A549 (cell line): ENCODE measurements at regions not wholly inside any gene's neighbourhood (a gene's known extent, or its start where the extent isn't known, plus 50 kb on each side); places are given as distances from the start of the nearest gene placed in this dataset.

ENCODE experiments used
- CTCF ChIP-seq: fragments of >200 bp; sonication (Bioruptor Twin); formaldehyde crosslinking; IDR thresholded peaks from 3 replicates; pipeline ENCODE4 v1.5.1; 2016
- FOSL2 ChIP-seq, 2 experiments: fragments of 450-650 bp in 1 of 2; fragments of >200 bp in 1 of 2; sonication (Bioruptor Twin) in 1 of 2; formaldehyde crosslinking; IDR thresholded peaks; 2 replicates each; pipeline versions ENCODE4 v1.5.0 to v1.6.1; 2016 to 2020; ENCODE audit warnings: mild to moderate bottlenecking in 1 of 2, moderate library complexity in 1 of 2
- KDM5A ChIP-seq: fragments of 200-600 bp; sonication (generic); IDR thresholded peaks from 2 replicates; pipeline ENCODE4 v1.6.1; 2016; ENCODE audit warnings: antibody characterized with exemption, mild to moderate bottlenecking
- MAFK ChIP-seq: fragments of 450-650 bp; IDR thresholded peaks from 2 replicates; pipeline ENCODE4 v1.6.1; 2014; ENCODE audit not compliant: partially characterized antibody
- POLR2A ChIP-seq: IDR thresholded peaks from 2 replicates; pipeline ENCODE4 v1.6.1; 2012; ENCODE audit warnings: mild to moderate bottlenecking, low read length
- RAD21 ChIP-seq, 2 experiments: fragments of >200 bp in 1 of 2; sonication (Bioruptor Twin) in 1 of 2; formaldehyde crosslinking in 1 of 2; IDR thresholded peaks in 1 of 2; conservative IDR thresholded peaks in 1 of 2; 2 replicates in 1 of 2; 3 replicates in 1 of 2; pipeline ENCODE4 v1.6.1; 2012 to 2018; ENCODE audit warnings: inconsistent platforms in 1 of 2
- RARB ChIP-seq: fragments of 250-450 bp; sonication (Bioruptor Pico); IDR thresholded peaks from 2 replicates; pipeline ENCODE4 v1.8.0; 2021; ENCODE audit warnings: mild to moderate bottlenecking, moderate library complexity
- RCOR1 ChIP-seq: fragments of 150-350 bp; IDR thresholded peaks from 2 replicates; pipeline ENCODE4 v1.6.1; 2014; ENCODE audit warnings: antibody characterized with exemption, low read length, low read depth
- REST ChIP-seq: fragments of 200-600 bp; sonication (generic); IDR thresholded peaks from 2 replicates; pipeline ENCODE4 v1.6.1; 2016; ENCODE audit warnings: antibody characterized with exemption, mild to moderate bottlenecking, moderate library complexity
- TP53 ChIP-seq: fragments of 250-450 bp; sonication (Bioruptor Pico); IDR thresholded peaks from 2 replicates; pipeline ENCODE4 v1.5.0; 2021; ENCODE audit warnings: mild to moderate bottlenecking, moderate library complexity
- USF2 ChIP-seq: fragments of 450-650 bp; IDR thresholded peaks from 2 replicates; pipeline ENCODE4 v1.6.1; 2014; ENCODE audit warnings: antibody characterized with exemption
- ZFP36 ChIP-seq: fragments of 450-650 bp; IDR thresholded peaks from 2 replicates; pipeline ENCODE4 v1.6.1; 2014; ENCODE audit warnings: borderline replicate concordance; ENCODE audit not compliant: partially characterized antibody
- TF ChIP-seq, protein P1 (sequence below): fragments of 150-350 bp; IDR thresholded peaks from 2 replicates; pipeline ENCODE4 v1.6.1; 2014; ENCODE audit warnings: low read depth, mild to moderate bottlenecking, low read length

GRCh38 chr3:110822971-110823370 lies 248.6 kb upstream of the NECTIN3 start:
- TF ChIP-seq CTCF (no peak), RAD21 (conservative IDR thresholded peaks at IDR 0.05 in 1 of 2, IDR thresholded peaks at IDR 0.05 in 1 of 2) (no peak), FOSL2 (IDR thresholded peaks at IDR 0.05) (no peak), FOSL2 (CRISPR knock-in tag; IDR thresholded peaks at IDR 0.05) (no peak), POLR2A (no peak), REST (no peak), TP53 (CRISPR knock-in tag) (no peak), USF2 (no peak), RARB (CRISPR knock-in tag) (no peak), ZFP36 (no peak), MAFK (no peak), RCOR1 (no peak), KDM5A (no peak)
- TF ChIP-seq, protein P1, sequence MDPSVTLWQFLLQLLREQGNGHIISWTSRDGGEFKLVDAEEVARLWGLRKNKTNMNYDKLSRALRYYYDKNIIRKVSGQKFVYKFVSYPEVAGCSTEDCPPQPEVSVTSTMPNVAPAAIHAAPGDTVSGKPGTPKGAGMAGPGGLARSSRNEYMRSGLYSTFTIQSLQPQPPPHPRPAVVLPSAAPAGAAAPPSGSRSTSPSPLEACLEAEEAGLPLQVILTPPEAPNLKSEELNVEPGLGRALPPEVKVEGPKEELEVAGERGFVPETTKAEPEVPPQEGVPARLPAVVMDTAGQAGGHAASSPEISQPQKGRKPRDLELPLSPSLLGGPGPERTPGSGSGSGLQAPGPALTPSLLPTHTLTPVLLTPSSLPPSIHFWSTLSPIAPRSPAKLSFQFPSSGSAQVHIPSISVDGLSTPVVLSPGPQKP, result no peak
